OCI-LY3 (cell line): ENCODE measurements at regions not wholly inside any gene's neighbourhood (a gene's known extent, or its start where the extent isn't known, plus 50 kb on each side); places are given as distances from the start of the nearest gene placed in this dataset.

Experiments used
- EZH2phosphoT487 ChIP-seq: fragments of 200-600 bp; shearing (Covaris generic); IDR thresholded peaks from 2 replicates; pipeline ENCODE4 v1.6.1; 2018; ENCODE audit warnings: antibody characterized with exemption, mixed run types, low read depth
- TF ChIP-seq, protein P1 (sequence below): fragments of 200-600, 300-600 bp; sonication (generic); IDR thresholded peaks from 2 replicates; pipeline ENCODE4 v1.5.1; 2014; ENCODE audit warnings: antibody characterized with exemption, low read length, low read depth

DNA sequence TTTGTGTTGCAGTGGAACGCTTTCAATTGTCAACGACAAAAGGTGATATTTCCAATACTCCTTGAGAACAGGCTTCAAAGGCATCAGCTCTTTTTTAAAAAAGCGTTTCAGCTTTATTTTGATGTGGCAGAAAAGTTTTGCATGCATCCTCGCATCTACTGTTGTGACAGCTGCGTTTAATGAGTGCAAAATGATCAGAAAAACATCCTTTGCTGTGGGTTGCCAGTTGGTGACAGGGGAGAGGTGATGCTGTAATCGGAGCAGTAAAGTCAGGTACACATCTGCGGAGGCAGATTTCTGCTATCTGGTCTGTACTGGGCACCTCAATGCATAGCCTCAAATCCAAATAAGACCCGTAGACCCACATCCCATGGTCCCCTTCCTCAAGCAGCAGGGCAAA, 91.9 kb upstream of the POU3F3 start:
- TF ChIP-seq, protein P1, sequence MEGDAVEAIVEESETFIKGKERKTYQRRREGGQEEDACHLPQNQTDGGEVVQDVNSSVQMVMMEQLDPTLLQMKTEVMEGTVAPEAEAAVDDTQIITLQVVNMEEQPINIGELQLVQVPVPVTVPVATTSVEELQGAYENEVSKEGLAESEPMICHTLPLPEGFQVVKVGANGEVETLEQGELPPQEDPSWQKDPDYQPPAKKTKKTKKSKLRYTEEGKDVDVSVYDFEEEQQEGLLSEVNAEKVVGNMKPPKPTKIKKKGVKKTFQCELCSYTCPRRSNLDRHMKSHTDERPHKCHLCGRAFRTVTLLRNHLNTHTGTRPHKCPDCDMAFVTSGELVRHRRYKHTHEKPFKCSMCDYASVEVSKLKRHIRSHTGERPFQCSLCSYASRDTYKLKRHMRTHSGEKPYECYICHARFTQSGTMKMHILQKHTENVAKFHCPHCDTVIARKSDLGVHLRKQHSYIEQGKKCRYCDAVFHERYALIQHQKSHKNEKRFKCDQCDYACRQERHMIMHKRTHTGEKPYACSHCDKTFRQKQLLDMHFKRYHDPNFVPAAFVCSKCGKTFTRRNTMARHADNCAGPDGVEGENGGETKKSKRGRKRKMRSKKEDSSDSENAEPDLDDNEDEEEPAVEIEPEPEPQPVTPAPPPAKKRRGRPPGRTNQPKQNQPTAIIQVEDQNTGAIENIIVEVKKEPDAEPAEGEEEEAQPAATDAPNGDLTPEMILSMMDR: no peak
- TF ChIP-seq EZH2phosphoT487: no peak
